ENCODE measurements at regions not wholly inside any gene's neighbourhood (a gene's known extent, or its start where the extent isn't known, plus 50 kb on each side); places are given as distances from the start of the nearest gene placed in this dataset.

GRCh38 chr5:30608501-30608900, 585.0 kb upstream of the CDH6 start:
- no peaks in the 10 kb centered on the region for H3K27me3 Mint-ChIP-seq
- no peak overlapping the region for H3K27ac Mint-ChIP-seq
- H3K4me1 Mint-ChIP-seq (ENCODE audit: low read depth) = no peaks in the 10 kb centered on the region
- POLR2A ChIA-PET = no interaction called here
- H3K9me3 Mint-ChIP-seq = peaks cover 11% of the 10 kb centered on the region
- DNase-seq = no peak
- CTCF ChIA-PET = no interaction called here
- H3K4me3 Mint-ChIP-seq = no peak overlapping the region
- no peaks in the 10 kb centered on the region for H3K36me3 Mint-ChIP-seq
- intact Hi-C loops (cut with micrococcal nuclease) = no loop called here

GRCh38 chr5:30607301-30607894, 586.1 kb upstream of the CDH6 start:
- Mint-ChIP-seq H3K4me1 (ENCODE audit: low read depth) (no peaks in the 10 kb centered on the region), H3K27ac (no peak overlapping the region), H3K27me3 (no peaks in the 10 kb centered on the region), H3K36me3 (no peaks in the 10 kb centered on the region), H3K4me3 (no peak overlapping the region), H3K9me3 (peaks cover 12% of the 10 kb centered on the region)
- CTCF ChIA-PET = no interaction called here
- intact Hi-C loops (cut with micrococcal nuclease) = no loop called here
- POLR2A ChIA-PET = no interaction called here
- DNase-seq = no peak

GRCh38 chr5:30605693-30606268, 587.7 kb upstream of the CDH6 start:
- no peak for DNase-seq
- POLR2A ChIA-PET = no interaction called here
- intact Hi-C loops (cut with micrococcal nuclease) = no loop called here
- Mint-ChIP-seq H3K27me3 (no peaks in the 10 kb centered on the region), H3K36me3 (no peaks in the 10 kb centered on the region), H3K27ac (no peak overlapping the region), H3K4me1 (ENCODE audit: low read depth) (no peaks in the 10 kb centered on the region), H3K4me3 (no peak overlapping the region), H3K9me3 (peaks cover 14% of the 10 kb centered on the region)
- CTCF ChIA-PET = no interaction called here

- Mint-ChIP-seq H3K36me3 (no peaks in the 10 kb centered on the region), H3K27ac (no peak overlapping the region), H3K9me3 (peaks cover 17% of the 10 kb centered on the region), H3K4me1 (ENCODE audit: low read depth) (no peaks in the 10 kb centered on the region), H3K4me3 (no peak overlapping the region), H3K27me3 (no peaks in the 10 kb centered on the region)
- intact Hi-C loops (cut with micrococcal nuclease) = no loop called here
- POLR2A ChIA-PET = no interaction called here
- CTCF ChIA-PET = no interaction called here
- DNase-seq = no peak
These were observed 588.7 kb upstream of the CDH6 start for GRCh38 chr5:30604648-30605262.

- POLR2A ChIA-PET = no interaction called here
- intact Hi-C loops (cut with micrococcal nuclease) = no loop called here
- DNase-seq = no peak
These were observed 592.6 kb upstream of the CDH6 start for GRCh38 chr5:30600892-30601291.

GRCh38 chr5:30596495-30597064, 596.9 kb upstream of the CDH6 start:
- no peaks in the 10 kb centered on the region for H3K27me3 Mint-ChIP-seq
- intact Hi-C loops (cut with micrococcal nuclease) = no loop called here
- H3K9me3 Mint-ChIP-seq = peaks cover 35% of the 10 kb centered on the region
- H3K27ac Mint-ChIP-seq = no peak overlapping the region
- H3K4me1 Mint-ChIP-seq (ENCODE audit: low read depth) = no peaks in the 10 kb centered on the region
- H3K36me3 Mint-ChIP-seq = no peaks in the 10 kb centered on the region
- H3K4me3 Mint-ChIP-seq = no peak overlapping the region
- DNase-seq = no peak
- POLR2A ChIA-PET = no interaction called here
- CTCF ChIA-PET = no interaction called here

More at GRCh38 chr5:30600892-30601291, 592.6 kb upstream of the CDH6 start:
- H3K27ac Mint-ChIP-seq = no peak overlapping the region
- H3K4me3 Mint-ChIP-seq = no peak overlapping the region
- H3K9me3 Mint-ChIP-seq = peaks cover 25% of the 10 kb centered on the region
- H3K36me3 Mint-ChIP-seq = no peaks in the 10 kb centered on the region
- no peaks in the 10 kb centered on the region for H3K27me3 Mint-ChIP-seq
- CTCF ChIA-PET = no interaction called here
- no peaks in the 10 kb centered on the region for H3K4me1 Mint-ChIP-seq (ENCODE audit: low read depth)

- POLR2A ChIA-PET = no interaction called here
These were observed 599.2 kb upstream of the CDH6 start for GRCh38 chr5:30594331-30594730.

GRCh38 chr5:30592833-30593232, 600.7 kb upstream of the CDH6 start:
- Mint-ChIP-seq H3K4me1 (ENCODE audit: low read depth) (no peaks in the 10 kb centered on the region), H3K9me3 (peaks cover 28% of the 10 kb centered on the region), H3K27ac (no peak overlapping the region), H3K36me3 (no peaks in the 10 kb centered on the region), H3K4me3 (no peak overlapping the region), H3K27me3 (no peaks in the 10 kb centered on the region)
- CTCF ChIA-PET = no interaction called here
- intact Hi-C loops (cut with micrococcal nuclease) = no loop called here
- POLR2A ChIA-PET = no interaction called here
- DNase-seq = no peak

More at GRCh38 chr5:30594331-30594730, 599.2 kb upstream of the CDH6 start:
- intact Hi-C loops (cut with micrococcal nuclease) = no loop called here
- CTCF ChIA-PET = no interaction called here
- no peak overlapping the region for H3K27ac Mint-ChIP-seq
- DNase-seq = no peak
- no peaks in the 10 kb centered on the region for H3K27me3 Mint-ChIP-seq
- H3K36me3 Mint-ChIP-seq = no peaks in the 10 kb centered on the region
- H3K9me3 Mint-ChIP-seq = peaks cover 28% of the 10 kb centered on the region
- no peak overlapping the region for H3K4me3 Mint-ChIP-seq
- no peaks in the 10 kb centered on the region for H3K4me1 Mint-ChIP-seq (ENCODE audit: low read depth)

GRCh38 chr5:30581198-30581935, 612.1 kb upstream of the CDH6 start:
- Mint-ChIP-seq H3K4me1 (ENCODE audit: low read depth) (no peaks in the 10 kb centered on the region), H3K36me3 (no peaks in the 10 kb centered on the region), H3K27me3 (no peaks in the 10 kb centered on the region)

GRCh38 chr5:30574761-30575160, 618.7 kb upstream of the CDH6 start:
- peaks cover 19% of the 10 kb centered on the region for H3K9me3 Mint-ChIP-seq
- no peaks in the 10 kb centered on the region for H3K27me3 Mint-ChIP-seq
- POLR2A ChIA-PET = no interaction called here
- intact Hi-C loops (cut with micrococcal nuclease) = no loop called here
- H3K36me3 Mint-ChIP-seq = no peaks in the 10 kb centered on the region
- H3K4me3 Mint-ChIP-seq = no peak overlapping the region
- no peaks in the 10 kb centered on the region for H3K4me1 Mint-ChIP-seq (ENCODE audit: low read depth)
- no peak for DNase-seq
- H3K27ac Mint-ChIP-seq = no peak overlapping the region
- CTCF ChIA-PET = no interaction called here

More at GRCh38 chr5:30581198-30581935, 612.1 kb upstream of the CDH6 start:
- DNase-seq = no peak
- H3K4me3 Mint-ChIP-seq = no peak overlapping the region
- no peak overlapping the region for H3K27ac Mint-ChIP-seq
- intact Hi-C loops (cut with micrococcal nuclease) = no loop called here
- H3K9me3 Mint-ChIP-seq = peaks cover 6% of the 10 kb centered on the region
- ChIA-PET POLR2A (no interaction called here), CTCF (no interaction called here)

- ChIA-PET POLR2A (no interaction called here), CTCF (interaction anchor here (0.7 kb wide), 1 partner anchor 58 kb away, joined by 3 read pairs; no protein-coding TSS in a partner anchor)
- Mint-ChIP-seq H3K27me3 (no peaks in the 10 kb centered on the region), H3K9me3 (peaks cover 22% of the 10 kb centered on the region), H3K4me3 (no peak overlapping the region), H3K36me3 (no peaks in the 10 kb centered on the region), H3K27ac (no peak overlapping the region), H3K4me1 (ENCODE audit: low read depth) (no peaks in the 10 kb centered on the region)
- DNase-seq = no peak
- intact Hi-C loops (cut with micrococcal nuclease) = no loop called here
These were observed 621.2 kb upstream of the CDH6 start for GRCh38 chr5:30572279-30572678.

GRCh38 chr5:30561771-30562170, 631.7 kb upstream of the CDH6 start:
- Mint-ChIP-seq H3K27ac (no peak overlapping the region), H3K27me3 (no peaks in the 10 kb centered on the region), H3K4me3 (no peak overlapping the region), H3K4me1 (ENCODE audit: low read depth) (no peaks in the 10 kb centered on the region), H3K9me3 (peaks cover 21% of the 10 kb centered on the region), H3K36me3 (no peaks in the 10 kb centered on the region)
- ChIA-PET CTCF (no interaction called here), POLR2A (no interaction called here)
- intact Hi-C loops (cut with micrococcal nuclease) = no loop called here
- no peak for DNase-seq

All from activated CD4-positive, alpha-beta memory T cell treated with anti-CD3 and anti-CD28 coated beads for 36 hours (primary cell).